GM19035 (cell line): ENCODE measurements at regions not wholly inside any gene's neighbourhood (a gene's known extent, or its start where the extent isn't known, plus 50 kb on each side); places are given as distances from the start of the nearest gene placed in this dataset.

ENCODE experiments used
- ATAC-seq: cut with Tn5 transposase; IDR thresholded peaks from one replicate; pipeline ENCODE4 v1.9.1; 2021; ENCODE audit not compliant: unreplicated experiment

GRCh38 chr3:162175145-162175544 lies 678.5 kb downstream of the OTOL1 start:
- no peak for ATAC-seq

- no peak for ATAC-seq
These were observed 679.3 kb downstream of the OTOL1 start for GRCh38 chr3:162175878-162176277.

GRCh38 chr3:162183440-162183839 lies 686.8 kb downstream of the OTOL1 start:
- ATAC-seq = no peak

- no peak for ATAC-seq
These were observed 695.9 kb downstream of the OTOL1 start for GRCh38 chr3:162192340-162193029.

DNA sequence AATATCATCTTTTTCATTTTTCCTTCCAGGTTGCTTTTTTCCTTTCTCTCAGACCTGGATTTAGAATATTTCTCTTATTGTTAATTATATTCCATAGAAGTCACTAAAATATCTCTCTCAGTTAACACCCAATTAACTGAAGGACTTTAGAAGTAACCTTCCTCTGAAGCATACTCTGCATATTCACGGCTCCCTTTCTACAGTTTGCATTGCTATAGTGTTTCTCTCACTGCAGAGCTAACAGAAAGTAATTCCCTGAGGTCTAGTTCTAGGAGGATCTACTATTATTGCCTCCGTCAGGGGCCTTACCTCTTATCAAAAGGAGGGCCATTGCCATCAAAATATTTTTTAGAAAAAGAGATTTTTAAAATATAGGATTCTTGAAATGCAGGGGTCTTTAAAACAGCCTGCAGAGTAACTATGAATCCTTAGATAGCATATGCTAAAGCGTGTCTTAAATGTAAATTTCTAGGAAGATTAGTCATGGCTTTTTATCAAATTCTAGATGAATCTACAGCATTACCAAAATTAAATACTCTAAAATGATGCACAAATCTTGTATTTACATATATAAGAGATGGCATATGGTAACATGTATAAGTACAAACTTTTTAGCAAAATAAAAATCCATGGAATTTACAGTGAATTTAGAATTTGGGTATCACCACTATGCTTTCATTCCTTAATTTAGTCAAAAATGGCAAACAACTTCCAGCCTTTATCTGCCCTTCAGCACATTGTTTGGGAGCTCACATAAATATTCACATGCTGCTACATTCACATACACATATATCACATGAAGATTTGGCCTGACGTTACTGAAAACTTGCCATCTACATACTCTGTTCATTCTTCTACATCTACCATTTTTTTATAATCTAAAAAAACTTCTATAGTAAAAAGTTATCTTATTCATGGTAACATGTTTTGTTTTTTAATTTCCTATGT lies 696.8 kb downstream of the OTOL1 start:
- ATAC-seq = no peak

- no peak for ATAC-seq
These were observed 698.5 kb downstream of the OTOL1 start for GRCh38 chr3:162195147-162195546.

GRCh38 chr3:162196964-162197363 lies 700.4 kb downstream of the OTOL1 start:
- ATAC-seq = no peak

DNA sequence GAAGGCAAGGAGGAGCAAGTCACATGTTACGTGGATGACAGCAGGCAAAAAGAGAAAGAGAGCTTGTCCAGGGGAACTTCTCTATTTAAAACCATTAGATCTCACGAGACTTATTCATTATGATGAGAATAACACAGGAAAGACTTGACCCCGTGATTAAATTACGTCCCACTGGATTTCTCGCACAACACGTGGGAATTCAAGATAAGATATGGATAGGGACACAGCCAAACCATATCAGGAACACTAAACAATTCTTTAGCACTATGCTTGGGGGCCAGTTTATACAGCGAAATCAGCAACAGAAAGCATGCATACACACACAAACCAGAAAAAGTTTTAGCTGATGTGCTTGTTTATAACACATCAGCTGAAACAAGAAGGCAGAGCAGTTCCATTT lies 704.2 kb downstream of the OTOL1 start:
- no peak for ATAC-seq

DNA sequence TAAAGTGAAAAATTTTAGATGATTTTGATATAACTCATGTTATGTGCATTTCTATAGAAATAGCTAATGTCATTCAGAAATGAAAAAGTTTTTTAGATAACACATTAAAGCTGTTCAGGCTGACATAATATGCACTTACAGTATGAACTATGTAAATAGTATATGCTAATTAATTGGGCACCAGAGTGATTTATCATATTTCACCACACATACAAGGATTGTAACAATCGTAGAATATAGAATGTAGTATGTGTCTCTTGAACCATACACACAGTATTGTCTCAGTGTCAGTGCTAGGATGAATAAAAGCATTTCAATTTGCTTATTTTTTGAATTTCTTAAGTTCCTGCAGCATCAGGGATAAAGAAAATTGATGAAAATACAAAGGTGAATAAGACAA lies 710.0 kb downstream of the OTOL1 start:
- ATAC-seq = no peak

GRCh38 chr3:162211470-162211869 lies 714.9 kb downstream of the OTOL1 start:
- no peak for ATAC-seq

- no peak for ATAC-seq
These were observed 716.6 kb downstream of the OTOL1 start for GRCh38 chr3:162213196-162213595.

GRCh38 chr3:162213956-162214355 lies 717.3 kb downstream of the OTOL1 start:
- ATAC-seq = no peak

DNA sequence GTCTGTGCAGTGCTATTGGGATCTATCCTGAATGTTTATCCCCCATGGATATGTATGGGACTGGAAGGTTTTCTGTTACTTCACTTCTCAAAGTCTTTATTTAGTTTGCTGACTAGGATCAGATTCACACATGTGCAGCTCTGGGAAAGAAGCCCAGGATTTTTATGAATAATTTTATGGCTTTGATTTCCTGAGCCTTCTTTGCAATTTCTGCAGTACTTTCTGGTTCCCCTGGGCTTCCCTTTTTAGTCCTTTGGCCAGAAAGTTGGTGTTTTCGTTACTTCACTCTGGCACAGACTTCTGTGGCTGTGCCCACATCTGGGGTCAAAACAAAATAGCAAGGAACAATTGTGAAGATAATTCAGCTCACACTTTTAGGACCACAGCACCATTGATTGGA lies 721.0 kb downstream of the OTOL1 start:
- no peak for ATAC-seq

GRCh38 chr3:162218479-162218878 lies 721.9 kb downstream of the OTOL1 start:
- no peak for ATAC-seq

DNA sequence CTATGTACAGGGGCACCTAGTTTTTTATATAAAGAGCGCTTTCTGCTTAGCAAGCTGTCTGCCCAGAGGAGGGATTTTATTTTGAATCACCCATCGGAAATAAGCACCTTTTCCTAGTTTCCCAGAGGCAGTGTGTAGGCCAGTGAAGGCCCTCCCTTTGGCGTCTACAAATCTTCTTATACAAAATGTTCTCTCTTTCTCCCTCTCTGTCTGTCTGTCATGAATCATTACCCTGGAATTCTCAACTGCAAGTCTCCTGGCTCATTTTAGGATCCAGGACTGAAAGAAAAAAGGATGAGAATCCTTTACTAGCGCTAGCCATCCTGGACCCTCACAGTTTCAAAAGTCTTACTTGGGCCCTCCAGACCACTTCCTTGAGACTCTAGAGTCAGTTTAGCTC lies 728.1 kb downstream of the OTOL1 start:
- ATAC-seq = no peak

DNA sequence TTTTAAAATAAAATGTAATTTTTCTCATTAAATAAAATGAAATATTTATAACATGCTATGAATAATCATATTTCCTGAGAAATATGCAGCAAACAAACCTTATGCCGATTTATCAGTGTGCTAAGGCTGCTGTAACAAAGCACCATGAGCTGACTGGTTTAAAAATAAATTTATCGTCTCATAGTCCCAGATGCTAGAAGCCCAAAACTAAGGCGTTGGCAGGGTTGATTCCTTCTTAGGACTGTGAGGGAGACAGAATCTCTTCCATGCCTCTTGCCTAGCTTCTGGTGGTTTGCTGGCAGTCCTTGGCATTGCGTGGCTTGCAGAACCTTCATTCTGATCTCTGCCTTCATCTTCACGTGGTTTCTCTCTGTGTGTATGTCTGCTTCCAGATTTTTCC lies 740.3 kb downstream of the OTOL1 start:
- ATAC-seq = no peak

GRCh38 chr3:162250782-162251181 lies 754.2 kb downstream of the OTOL1 start:
- no peak for ATAC-seq

DNA sequence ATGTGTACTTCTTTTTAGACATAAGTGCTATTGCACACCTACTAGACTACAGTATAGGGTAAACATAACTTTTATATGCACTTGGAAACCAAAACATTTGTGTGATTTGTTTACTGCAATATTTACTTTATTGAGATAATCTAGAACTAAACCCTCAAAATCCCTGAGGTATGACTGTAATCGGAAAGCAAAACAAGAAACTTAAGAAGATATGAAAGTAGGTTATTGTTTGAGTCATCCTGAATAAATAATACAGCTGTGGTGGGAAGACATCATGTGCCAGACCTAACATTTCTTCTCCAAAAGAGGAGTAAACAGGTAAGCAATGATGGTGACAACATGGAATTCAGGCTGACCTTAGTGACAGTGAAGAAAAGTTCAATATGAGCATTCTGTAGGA lies 765.5 kb downstream of the OTOL1 start:
- no peak for ATAC-seq

- no peak for ATAC-seq
These were observed 767.0 kb downstream of the OTOL1 start for GRCh38 chr3:162263596-162263995.

DNA sequence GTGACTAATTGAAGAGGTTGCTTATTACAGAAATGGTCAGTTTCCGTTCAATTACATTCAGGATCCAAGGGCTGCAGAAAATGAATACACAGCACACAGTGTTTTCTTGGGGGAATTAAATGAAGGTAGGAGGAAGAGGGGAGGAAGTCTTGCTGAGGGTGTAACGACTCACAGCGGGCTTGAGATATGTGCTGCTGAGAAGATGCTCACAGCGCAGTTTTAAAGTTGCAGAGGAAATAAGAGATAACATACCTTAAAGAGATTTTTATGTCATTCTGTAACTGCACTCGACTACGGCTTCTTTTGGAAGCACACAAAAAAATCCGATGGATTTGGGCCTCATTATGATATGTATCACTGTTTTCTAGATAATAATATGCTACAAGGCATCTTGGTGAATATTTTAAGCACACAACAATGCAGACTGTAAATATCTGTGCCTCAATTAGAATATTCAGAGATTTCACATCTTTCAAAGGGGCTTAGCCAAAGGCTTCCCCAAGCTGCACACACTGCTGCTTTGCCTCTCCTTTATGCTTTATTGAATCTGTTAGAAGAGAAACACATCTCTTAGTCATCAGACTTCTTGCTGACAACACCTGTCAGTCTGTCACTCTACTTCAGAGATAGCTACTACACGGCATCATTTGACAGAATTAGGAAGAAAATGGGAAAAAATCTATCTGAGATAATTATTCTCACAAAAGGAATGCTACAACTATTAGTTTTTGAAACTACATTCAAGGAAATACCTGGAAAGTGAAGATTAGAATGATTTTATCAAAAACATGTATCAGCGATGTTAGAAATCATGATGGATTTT lies 773.2 kb downstream of the OTOL1 start:
- ATAC-seq = no peak

- ATAC-seq = no peak
These were observed 777.5 kb downstream of the OTOL1 start for GRCh38 chr3:162274070-162274469.
